Stimulated activated naive B cell treated with anti-CD40 and anti-IgM and Interleukin-4, amounts not matched to agents 10 μg/mL and 1 μg/mL and 100 μg/mL, for 72 hours (primary cell): ENCODE measurements at regions not wholly inside any gene's neighbourhood (a gene's known extent, or its start where the extent isn't known, plus 50 kb on each side); places are given as distances from the start of the nearest gene placed in this dataset.

Source experiments
- ATAC-seq, 2 donors: fragments of 150-1000 bp; cut with Tn5 transposase; replicated peaks; 2 replicates each; pipeline ENCODE4 v1.10.0; 2021; ENCODE audit warnings: moderate library complexity in 1 of 2
- DNase-seq: peaks from one replicate; pipeline ENCODE4 v3.0.0; 2021
- H3K27ac Mint-ChIP-seq: one replicate; pipeline ENCODE4 v1.8.0; 2022; ENCODE audit warnings: mild to moderate bottlenecking, mixed read lengths
- H3K27me3 Mint-ChIP-seq, 2 donors: one replicate each; pipeline ENCODE4 v1.8.0; 2022; ENCODE audit warnings: mixed read lengths in 2 of 2
- H3K36me3 Mint-ChIP-seq, 2 donors: one replicate each; pipeline ENCODE4 v1.8.0; 2022; ENCODE audit warnings: mixed read lengths in 2 of 2, mild to moderate bottlenecking in 1 of 2
- H3K4me1 Mint-ChIP-seq, 2 donors: one replicate each; pipeline ENCODE4 v1.8.0; 2022; ENCODE audit warnings: mixed read lengths in 2 of 2, mild to moderate bottlenecking in 1 of 2
- H3K4me3 Mint-ChIP-seq, 2 donors: one replicate each; pipeline ENCODE4 v1.8.0; 2022; ENCODE audit warnings: mild to moderate bottlenecking in 2 of 2, mixed read lengths in 2 of 2, moderate library complexity in 1 of 2
- H3K9me3 Mint-ChIP-seq, 2 donors: one replicate each; pipeline ENCODE4 v1.8.0; 2022; ENCODE audit warnings: mixed read lengths in 2 of 2, mild to moderate bottlenecking in 1 of 2

GRCh38 chr21:38933731-38934130, 128.0 kb downstream of the ETS2 start:
- Mint-ChIP-seq H3K4me1 (peaks cover 0 to 4% of the 10 kb centered on the region in 2 donors), H3K9me3 (peaks cover 3 to 7% of the 10 kb centered on the region in 2 donors), H3K27ac (no peak overlapping the region), H3K36me3 (no peaks in the 10 kb centered on the region), H3K4me3 (no peak overlapping the region), H3K27me3 (peaks cover 0 to 7% of the 10 kb centered on the region in 2 donors)
- no peak for ATAC-seq
- DNase-seq: no peak

GRCh38 chr21:38931291-38931690, 125.6 kb downstream of the ETS2 start:
- peaks cover 5 to 20% of the 10 kb centered on the region in 2 donors for H3K27me3 Mint-ChIP-seq
- no peak for DNase-seq
- H3K4me1 Mint-ChIP-seq: peaks cover 0 to 2% of the 10 kb centered on the region in 2 donors
- no peak overlapping the region for H3K27ac Mint-ChIP-seq
- H3K4me3 Mint-ChIP-seq: no peak overlapping the region
- ATAC-seq: no peak
- H3K36me3 Mint-ChIP-seq: no peaks in the 10 kb centered on the region
- H3K9me3 Mint-ChIP-seq: peaks cover 3 to 7% of the 10 kb centered on the region in 2 donors

- no peak for ATAC-seq
- Mint-ChIP-seq H3K27me3 (peaks cover 10 to 20% of the 10 kb centered on the region in 2 donors), H3K4me3 (no peak overlapping the region), H3K27ac (no peak overlapping the region), H3K9me3 (peaks cover 3 to 7% of the 10 kb centered on the region in 2 donors), H3K4me1 (peaks cover 2 to 6% of the 10 kb centered on the region in 2 donors), H3K36me3 (no peaks in the 10 kb centered on the region)
- no peak for DNase-seq
These were observed 125.1 kb downstream of the ETS2 start for GRCh38 chr21:38930853-38931252.

GRCh38 chr21:38930066-38930465, 124.3 kb downstream of the ETS2 start:
- DNase-seq (no peak), ATAC-seq (no peak)
- Mint-ChIP-seq H3K27ac (no peak overlapping the region), H3K4me3 (no peak overlapping the region), H3K4me1 (peaks cover 2 to 9% of the 10 kb centered on the region in 2 donors), H3K27me3 (peaks cover 17 to 26% of the 10 kb centered on the region in 2 donors), H3K36me3 (no peaks in the 10 kb centered on the region), H3K9me3 (peaks cover 3 to 7% of the 10 kb centered on the region in 2 donors)

DNA sequence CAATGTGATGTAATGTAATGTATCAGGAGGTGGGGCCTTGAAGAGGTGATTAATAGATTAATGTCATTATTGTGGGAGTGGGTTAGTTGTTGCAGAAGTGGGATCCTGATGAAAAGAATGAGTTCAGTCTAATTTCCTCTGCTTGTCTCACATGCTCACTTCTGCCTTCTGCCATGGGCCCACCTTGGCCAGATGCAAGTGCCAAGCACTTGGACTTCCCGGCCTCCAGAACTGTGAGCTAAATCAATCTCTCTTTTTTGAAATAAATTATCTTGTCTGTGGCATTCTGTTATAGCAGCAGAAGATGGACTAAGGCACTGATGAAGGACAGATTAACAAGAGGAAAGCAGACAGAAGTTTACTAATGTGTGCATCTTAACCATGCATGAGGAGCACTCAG, 123.9 kb downstream of the ETS2 start:
- Mint-ChIP-seq H3K36me3 (no peaks in the 10 kb centered on the region), H3K27me3 (peaks cover 21 to 30% of the 10 kb centered on the region in 2 donors), H3K4me3 (no peak overlapping the region), H3K27ac (no peak overlapping the region), H3K4me1 (peaks cover 2 to 9% of the 10 kb centered on the region in 2 donors), H3K9me3 (peaks cover 3 to 7% of the 10 kb centered on the region in 2 donors)
- DNase-seq (no peak), ATAC-seq (no peak)

- peaks cover 21 to 30% of the 10 kb centered on the region in 2 donors for H3K27me3 Mint-ChIP-seq
- peaks cover 2 to 9% of the 10 kb centered on the region in 2 donors for H3K4me1 Mint-ChIP-seq
- H3K9me3 Mint-ChIP-seq: peaks cover 3 to 7% of the 10 kb centered on the region in 2 donors
- ATAC-seq (no peak), DNase-seq (no peak)
- no peaks in the 10 kb centered on the region for H3K36me3 Mint-ChIP-seq
- H3K27ac Mint-ChIP-seq: no peak overlapping the region
- H3K4me3 Mint-ChIP-seq: no peak overlapping the region
These were observed 123.4 kb downstream of the ETS2 start for GRCh38 chr21:38929142-38929541.

DNA sequence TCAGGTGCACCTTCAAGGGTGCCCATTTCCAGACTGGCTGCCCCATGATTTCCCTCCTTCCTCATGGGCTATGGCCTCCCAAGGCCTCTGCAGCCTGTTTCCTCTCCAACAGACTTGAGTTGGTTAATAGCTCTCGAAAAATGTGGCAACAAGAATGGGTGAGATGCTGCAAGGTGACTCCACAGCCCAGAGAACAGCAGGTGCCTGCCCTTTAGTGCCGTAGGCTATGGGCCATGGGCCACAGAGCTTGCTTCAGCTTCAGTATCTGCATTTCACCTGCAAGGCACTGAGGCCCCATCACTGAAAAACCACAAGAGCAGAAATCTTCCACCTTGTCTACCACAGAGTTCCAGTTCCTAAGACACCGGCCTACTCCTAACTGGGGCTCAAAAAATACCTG, 122.0 kb downstream of the ETS2 start:
- no peak overlapping the region for H3K4me3 Mint-ChIP-seq
- H3K36me3 Mint-ChIP-seq: no peaks in the 10 kb centered on the region
- peaks cover 2 to 9% of the 10 kb centered on the region in 2 donors for H3K4me1 Mint-ChIP-seq
- H3K9me3 Mint-ChIP-seq: peaks cover 3 to 8% of the 10 kb centered on the region in 2 donors
- DNase-seq (no peak), ATAC-seq (no peak)
- H3K27me3 Mint-ChIP-seq: peaks cover 25 to 29% of the 10 kb centered on the region in 2 donors
- H3K27ac Mint-ChIP-seq: no peak overlapping the region

GRCh38 chr21:38925923-38926322, 120.2 kb downstream of the ETS2 start:
- peaks cover 3 to 13% of the 10 kb centered on the region in 2 donors for H3K9me3 Mint-ChIP-seq
- peaks cover 35% of the 10 kb centered on the region in 2 donors for H3K27me3 Mint-ChIP-seq
- ATAC-seq (no peak), DNase-seq (no peak)
- H3K36me3 Mint-ChIP-seq: no peaks in the 10 kb centered on the region
- peaks cover 2 to 9% of the 10 kb centered on the region in 2 donors for H3K4me1 Mint-ChIP-seq
- no peak overlapping the region for H3K4me3 Mint-ChIP-seq
- no peak overlapping the region for H3K27ac Mint-ChIP-seq

DNA sequence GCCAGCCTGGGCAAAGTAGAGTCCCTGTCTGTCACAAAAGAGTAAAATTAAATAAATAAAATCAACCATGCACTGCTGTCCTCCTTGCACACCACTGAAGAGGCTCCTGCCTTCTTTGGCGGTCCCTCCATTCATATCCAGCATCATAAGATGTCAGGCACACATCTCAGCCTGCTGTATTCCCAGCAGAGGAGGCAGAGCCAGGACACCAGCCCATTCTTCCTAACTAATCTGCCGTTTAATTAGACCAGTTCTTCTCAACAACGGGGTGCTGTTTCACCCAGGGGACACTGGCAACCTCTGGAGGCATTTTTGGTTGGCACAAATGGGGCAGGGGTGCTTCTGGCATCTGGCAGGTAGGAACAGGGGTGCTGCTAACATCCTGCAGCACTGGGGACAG, 119.7 kb downstream of the ETS2 start:
- peaks cover 3 to 13% of the 10 kb centered on the region in 2 donors for H3K9me3 Mint-ChIP-seq
- peaks cover 35 to 38% of the 10 kb centered on the region in 2 donors for H3K27me3 Mint-ChIP-seq
- no peak overlapping the region for H3K27ac Mint-ChIP-seq
- no peak for ATAC-seq
- H3K36me3 Mint-ChIP-seq: no peaks in the 10 kb centered on the region
- no peak for DNase-seq
- no peak overlapping the region for H3K4me3 Mint-ChIP-seq
- H3K4me1 Mint-ChIP-seq: peaks cover 2 to 9% of the 10 kb centered on the region in 2 donors

DNA sequence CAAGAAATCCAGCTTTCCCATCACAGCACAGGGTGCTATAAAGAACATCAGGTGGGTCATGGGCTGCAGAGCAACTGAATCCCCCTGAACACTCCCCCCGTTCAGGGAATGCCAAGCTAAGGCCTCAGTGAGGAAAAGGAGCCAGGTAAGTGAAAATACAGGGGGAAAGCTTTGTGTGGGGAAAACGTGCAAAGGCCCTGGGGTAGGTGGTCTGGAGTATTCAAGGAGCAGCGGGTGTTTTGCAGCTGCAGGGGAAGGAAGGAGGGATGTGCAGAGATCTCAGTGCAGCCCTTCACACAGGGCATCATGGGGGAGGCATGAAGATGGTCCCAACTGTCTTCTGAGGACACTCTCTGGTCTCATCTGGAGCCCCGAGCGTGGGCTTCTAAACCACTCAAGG, 119.2 kb downstream of the ETS2 start:
- ATAC-seq (no peak), DNase-seq (no peak)
- H3K4me3 Mint-ChIP-seq: no peak overlapping the region
- no peak overlapping the region for H3K27ac Mint-ChIP-seq
- no peaks in the 10 kb centered on the region for H3K36me3 Mint-ChIP-seq
- peaks cover 2 to 9% of the 10 kb centered on the region in 2 donors for H3K4me1 Mint-ChIP-seq
- H3K27me3 Mint-ChIP-seq: peaks cover 35 to 39% of the 10 kb centered on the region in 2 donors
- H3K9me3 Mint-ChIP-seq: peaks cover 2 to 12% of the 10 kb centered on the region in 2 donors

- H3K4me3 Mint-ChIP-seq: no peak overlapping the region
- no peak overlapping the region for H3K27ac Mint-ChIP-seq
- peaks cover 0 to 6% of the 10 kb centered on the region in 2 donors for H3K9me3 Mint-ChIP-seq
- H3K4me1 Mint-ChIP-seq: peaks cover 2 to 9% of the 10 kb centered on the region in 2 donors
- H3K27me3 Mint-ChIP-seq: peaks cover 35 to 44% of the 10 kb centered on the region in 2 donors
- no peak for DNase-seq
- no peaks in the 10 kb centered on the region for H3K36me3 Mint-ChIP-seq
- ATAC-seq: no peak
These were observed 117.7 kb downstream of the ETS2 start for GRCh38 chr21:38923429-38923828.

DNA sequence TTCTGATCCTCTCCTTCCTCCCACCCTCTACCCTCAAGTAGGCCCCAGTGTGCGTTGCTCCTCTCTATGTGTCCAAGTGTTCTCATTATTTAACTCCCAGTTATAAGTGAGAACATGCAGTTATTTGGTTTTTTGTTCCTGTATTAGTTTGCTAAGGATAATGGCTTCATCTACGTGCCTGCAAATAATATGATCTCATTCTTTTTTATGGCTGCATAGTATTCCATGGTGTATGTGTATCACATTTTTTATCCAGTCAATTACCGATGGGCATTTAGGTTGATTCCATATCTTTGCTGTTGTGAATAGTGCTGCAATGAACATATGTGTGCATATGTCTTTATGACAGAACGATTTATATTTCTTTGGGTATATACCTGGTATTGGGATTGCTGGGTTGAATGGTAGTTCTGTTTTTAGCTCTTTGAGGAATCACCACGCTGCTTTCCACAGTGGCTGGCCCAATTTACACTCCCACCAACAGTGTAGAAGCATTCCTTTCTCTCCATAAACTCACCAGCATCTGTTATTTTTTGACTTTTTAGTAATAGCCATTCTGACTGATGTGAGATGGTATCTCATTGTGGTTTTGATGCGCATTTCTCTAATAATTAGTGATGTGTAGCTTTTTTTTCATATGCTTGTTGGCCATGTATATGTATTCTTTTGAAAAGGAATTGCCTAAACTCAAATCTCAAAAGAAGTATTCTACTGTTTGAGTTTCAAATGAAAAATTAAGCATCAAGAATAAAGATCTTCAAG, 116.9 kb downstream of the ETS2 start:
- Mint-ChIP-seq H3K27me3 (peaks cover 35 to 42% of the 10 kb centered on the region in 2 donors), H3K4me3 (no peak overlapping the region), H3K9me3 (peaks cover 0 to 6% of the 10 kb centered on the region in 2 donors), H3K36me3 (no peaks in the 10 kb centered on the region), H3K27ac (no peak overlapping the region), H3K4me1 (peaks cover 2 to 9% of the 10 kb centered on the region in 2 donors)
- no peak for ATAC-seq
- no peak for DNase-seq

GRCh38 chr21:38921511-38922251, 116.0 kb downstream of the ETS2 start:
- Mint-ChIP-seq H3K4me1 (peaks cover 2 to 9% of the 10 kb centered on the region in 2 donors), H3K27ac (no peak overlapping the region), H3K36me3 (no peaks in the 10 kb centered on the region), H3K4me3 (no peak overlapping the region), H3K27me3 (peaks cover 33 to 34% of the 10 kb centered on the region in 2 donors), H3K9me3 (peaks cover 0 to 6% of the 10 kb centered on the region in 2 donors)
- DNase-seq (no peak), ATAC-seq (no peak)

DNA sequence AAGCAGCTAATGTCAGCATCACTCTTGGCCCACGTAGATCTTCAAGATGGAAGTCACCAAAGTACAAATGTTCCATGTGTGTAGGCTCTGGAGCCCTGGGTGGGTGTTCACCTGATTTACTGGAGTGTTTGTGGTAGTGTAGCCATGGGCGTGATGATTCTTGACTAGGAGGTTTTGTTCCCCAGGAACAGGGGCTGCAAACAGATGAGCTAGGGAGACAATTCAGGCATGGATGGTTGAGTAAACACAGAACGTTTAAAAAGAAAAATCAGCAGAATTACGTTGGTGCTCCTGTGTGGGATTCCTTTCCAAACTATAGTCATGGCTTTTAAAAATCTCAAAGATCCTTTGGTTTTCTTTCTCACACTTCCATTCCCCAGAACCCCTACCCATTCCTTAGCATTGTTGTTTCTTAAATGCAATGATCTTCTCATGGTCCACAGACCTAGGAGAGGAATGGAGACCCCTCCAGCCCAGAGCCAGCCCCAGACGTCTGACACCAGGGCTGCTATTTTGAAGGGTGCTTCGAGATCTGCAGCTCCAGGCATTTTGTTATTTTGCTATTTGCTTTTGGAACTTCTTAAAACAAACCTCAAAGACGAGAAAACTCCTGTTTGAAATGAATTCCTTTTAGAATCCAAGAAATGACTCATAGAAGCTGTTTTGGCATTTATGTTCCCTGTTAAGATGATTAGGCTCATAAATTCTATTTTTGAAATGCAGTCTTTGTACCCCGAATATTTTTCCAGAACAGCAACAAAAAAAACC, 115.1 kb downstream of the ETS2 start:
- DNase-seq: no peak

More for the DNA sequence above, 115.1 kb downstream of the ETS2 start:
- H3K9me3 Mint-ChIP-seq: peaks cover 0 to 6% of the 10 kb centered on the region in 2 donors
- H3K27ac Mint-ChIP-seq: no peak overlapping the region
- peaks cover 25 to 32% of the 10 kb centered on the region in 2 donors for H3K27me3 Mint-ChIP-seq
- no peak for ATAC-seq
- H3K4me3 Mint-ChIP-seq: no peak overlapping the region
- peaks cover 0 to 3% of the 10 kb centered on the region in 2 donors for H3K4me1 Mint-ChIP-seq
- H3K36me3 Mint-ChIP-seq: no peaks in the 10 kb centered on the region
